Thymus (tissue), 11 donors: ENCODE measurements at regions not wholly inside any gene's neighbourhood (a gene's known extent, or its start where the extent isn't known, plus 50 kb on each side); places are given as distances from the start of the nearest gene placed in this dataset.

Source experiments
- DNase-seq, 9 donors: peaks; one replicate each; pipeline ENCODE4 v3.0.0-alpha.2; 2013; ENCODE audit warnings: low spot score in 9 of 9, low read depth in 6 of 9, missing footprints in 1 of 9
- H3K27ac ChIP-seq, 2 donors: one replicate each; pipeline ENCODE4 v1.5.1; 2013; ENCODE audit warnings: control low read depth in 1 of 2, low read depth in 1 of 2, low read length in 1 of 2, mild to moderate bottlenecking in 1 of 2, moderate library complexity in 1 of 2
- H3K27me3 ChIP-seq, 2 donors: one replicate each; pipeline ENCODE4 v1.5.1; 2013; ENCODE audit warnings: low read length in 1 of 2; ENCODE audit not compliant: control insufficient read depth in 2 of 2, insufficient read depth in 1 of 2
- H3K36me3 ChIP-seq, 2 donors: one replicate each; pipeline ENCODE4 v1.5.1; 2013; ENCODE audit warnings: low read length in 1 of 2, mild to moderate bottlenecking in 1 of 2, moderate library complexity in 1 of 2; ENCODE audit not compliant: control insufficient read depth in 2 of 2, insufficient read depth in 2 of 2
- H3K4me1 ChIP-seq, 2 donors: one replicate each; pipeline ENCODE4 v1.5.1; 2013; ENCODE audit warnings: low read length in 2 of 2; ENCODE audit not compliant: control insufficient read depth in 2 of 2, insufficient read depth in 2 of 2
- H3K4me3 ChIP-seq, 2 donors: one replicate each; pipeline ENCODE4 v1.5.1; 2013; ENCODE audit warnings: low read length in 2 of 2, control low read depth in 1 of 2, mild to moderate bottlenecking in 1 of 2
- H3K9me3 ChIP-seq, 2 donors: one replicate each; pipeline ENCODE4 v1.5.1; 2013; ENCODE audit warnings: low read length in 1 of 2, mild to moderate bottlenecking in 1 of 2; ENCODE audit not compliant: control insufficient read depth in 2 of 2, insufficient read depth in 1 of 2
- WGBS: extraction: QIAGEN DNeasy Blood & Tissue Kit; methylation state at CpG from one replicate; pipeline ENCODE4 v1.1.7; 2013; 5-methylcytosine and 5-hydroxymethylcytosine counted together
- donor health status: healthy.

- Histone ChIP-seq H3K27ac (no peak overlapping the region), H3K4me1 (no peaks in the 10 kb centered on the region), H3K9me3 (no peaks in the 10 kb centered on the region), H3K36me3 (no peaks in the 10 kb centered on the region), H3K27me3 (no peaks in the 10 kb centered on the region), H3K4me3 (no peak overlapping the region)
- WGBS = 95% methylated on average over 3 of the region's 3 CpGs
- no peak for DNase-seq
Measured at GRCh38 chr6:67653561-67653960, 981.5 kb upstream of the ADGRB3 start.

DNA sequence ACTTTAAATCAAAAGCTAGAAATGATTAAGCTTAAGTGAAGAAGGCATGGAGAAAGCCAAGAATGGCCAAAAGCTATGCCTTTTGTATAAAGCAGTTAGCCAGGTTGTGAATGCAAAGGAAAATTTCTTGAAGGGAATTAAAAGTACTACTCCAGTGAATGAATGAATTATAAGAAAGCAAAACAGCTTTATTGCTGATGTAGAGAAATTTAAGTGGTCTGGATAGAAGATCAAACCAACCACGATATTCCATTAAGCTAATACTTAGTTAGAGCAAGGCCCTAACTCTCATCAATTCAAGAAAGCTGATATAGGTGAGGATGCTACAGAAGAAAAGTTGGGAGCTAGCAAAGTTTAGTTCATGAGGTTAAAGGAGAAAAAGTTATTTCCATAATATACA is 988.5 kb upstream of the ADGRB3 start:
- no peak overlapping the region for H3K4me3 ChIP-seq
- DNase-seq = no peak
- H3K4me1 ChIP-seq = no peaks in the 10 kb centered on the region
- no peaks in the 10 kb centered on the region for H3K36me3 ChIP-seq
- 87% methylated on average over 1 of the region's 1 CpG for WGBS
- H3K9me3 ChIP-seq = no peaks in the 10 kb centered on the region
- no peaks in the 10 kb centered on the region for H3K27me3 ChIP-seq
- H3K27ac ChIP-seq = no peak overlapping the region

DNA sequence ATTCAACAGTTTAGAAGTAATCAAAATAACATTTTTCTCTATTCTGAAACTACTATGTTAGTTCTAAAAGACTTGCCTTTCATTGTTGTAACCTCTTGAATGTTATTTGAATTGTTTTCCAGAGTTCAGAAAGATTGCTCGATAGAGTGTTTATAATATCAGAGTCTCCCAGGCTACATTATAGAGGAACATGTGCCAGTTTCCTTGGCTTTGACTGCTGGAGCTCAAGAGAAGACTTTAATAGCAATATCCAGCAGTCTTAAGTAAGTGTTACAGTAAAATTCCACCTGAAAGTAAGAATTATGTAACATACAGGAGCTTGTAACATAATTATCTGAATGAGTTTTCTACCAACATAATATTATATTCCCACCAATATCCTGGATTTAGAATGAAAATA is 991.8 kb upstream of the ADGRB3 start:
- H3K27me3 ChIP-seq = no peaks in the 10 kb centered on the region
- H3K4me3 ChIP-seq = no peak overlapping the region
- WGBS = 87% methylated on average over 1 of the region's 1 CpG
- no peaks in the 10 kb centered on the region for H3K36me3 ChIP-seq
- no peak overlapping the region for H3K27ac ChIP-seq
- H3K4me1 ChIP-seq = no peaks in the 10 kb centered on the region
- no peak for DNase-seq
- H3K9me3 ChIP-seq = no peaks in the 10 kb centered on the region

DNA sequence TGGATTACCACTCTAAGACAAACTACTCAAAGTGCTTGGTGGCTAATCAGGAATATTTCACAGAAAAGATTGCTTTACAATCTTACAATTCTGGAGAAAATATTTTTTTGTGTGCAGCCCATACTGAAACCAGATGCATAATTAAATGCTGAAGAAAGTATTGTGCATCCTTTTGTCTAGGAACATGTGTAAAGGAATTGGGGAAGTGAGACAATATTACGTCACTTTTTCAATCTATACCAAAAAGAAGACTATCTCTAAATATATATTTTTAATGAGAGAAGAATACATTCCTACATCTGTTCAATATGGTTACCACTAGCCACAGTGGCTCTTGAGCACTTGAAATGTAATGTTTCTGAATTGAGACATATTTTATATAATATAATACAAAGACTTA is 992.5 kb upstream of the ADGRB3 start:
- H3K4me3 ChIP-seq = no peak overlapping the region
- H3K9me3 ChIP-seq = no peaks in the 10 kb centered on the region
- no peak for DNase-seq
- H3K27me3 ChIP-seq = no peaks in the 10 kb centered on the region
- no peak overlapping the region for H3K27ac ChIP-seq
- no peaks in the 10 kb centered on the region for H3K36me3 ChIP-seq
- WGBS = 94% methylated on average over 1 of the region's 1 CpG
- H3K4me1 ChIP-seq = no peaks in the 10 kb centered on the region

GRCh38 chr6:67640484-67640883 is 994.6 kb upstream of the ADGRB3 start:
- Histone ChIP-seq H3K4me3 (no peak overlapping the region), H3K4me1 (no peaks in the 10 kb centered on the region), H3K27me3 (no peaks in the 10 kb centered on the region), H3K9me3 (no peaks in the 10 kb centered on the region), H3K36me3 (no peaks in the 10 kb centered on the region), H3K27ac (no peak overlapping the region)
- no peak for DNase-seq

DNA sequence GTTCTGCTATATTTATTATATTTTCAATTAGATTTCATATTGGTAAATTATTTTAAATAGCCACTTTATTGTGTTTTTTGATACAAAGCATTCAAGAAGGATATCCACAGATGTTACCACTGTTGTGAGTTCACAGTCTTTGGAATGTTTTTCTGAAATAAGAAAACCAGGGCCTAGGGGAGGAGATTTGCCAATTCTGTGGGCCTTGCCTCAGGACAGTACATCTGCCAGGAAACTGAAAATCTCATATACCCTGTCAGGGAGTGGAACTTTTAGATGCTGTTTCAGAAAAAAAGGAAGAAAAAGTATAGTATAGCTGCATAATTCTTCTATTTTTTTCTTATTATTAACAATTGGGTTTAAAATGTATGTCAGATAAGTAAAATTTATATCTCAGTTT is 995.9 kb upstream of the ADGRB3 start:
- H3K4me3 ChIP-seq = no peak overlapping the region
- H3K4me1 ChIP-seq = no peaks in the 10 kb centered on the region
- no peak overlapping the region for H3K27ac ChIP-seq
- H3K9me3 ChIP-seq = peaks cover under 1 to 2% of the 10 kb centered on the region in 2 donors
- no peak for DNase-seq
- H3K27me3 ChIP-seq = no peaks in the 10 kb centered on the region
- no peaks in the 10 kb centered on the region for H3K36me3 ChIP-seq

DNA sequence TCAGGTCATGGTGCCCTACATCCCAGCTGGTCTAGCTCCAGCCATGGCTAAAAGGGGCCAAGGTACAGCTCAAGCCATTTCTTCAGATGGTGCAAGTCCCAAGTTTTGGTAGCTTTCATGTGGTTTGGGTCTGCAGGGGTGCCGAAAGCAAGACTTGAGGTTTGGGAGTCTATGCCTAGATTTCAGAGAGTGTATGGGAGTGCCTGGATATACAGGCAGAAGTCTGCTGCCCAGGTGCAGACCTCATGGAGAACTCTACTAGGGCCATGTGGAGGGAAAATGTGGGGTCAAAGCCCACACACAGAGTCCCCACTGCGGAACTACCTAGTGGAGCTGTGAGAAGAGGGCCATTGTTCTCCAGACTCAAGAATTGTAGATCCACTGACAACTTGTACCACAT is 1000.9 kb upstream of the ADGRB3 start:
- no peak overlapping the region for H3K27ac ChIP-seq
- H3K4me3 ChIP-seq = no peak overlapping the region
- no peaks in the 10 kb centered on the region for H3K27me3 ChIP-seq
- H3K4me1 ChIP-seq = no peaks in the 10 kb centered on the region
- 94% methylated on average over 2 of the region's 2 CpGs for WGBS
- peaks cover 2 to 5% of the 10 kb centered on the region in 2 donors for H3K9me3 ChIP-seq
- DNase-seq = no peak
- H3K36me3 ChIP-seq = no peaks in the 10 kb centered on the region

DNA sequence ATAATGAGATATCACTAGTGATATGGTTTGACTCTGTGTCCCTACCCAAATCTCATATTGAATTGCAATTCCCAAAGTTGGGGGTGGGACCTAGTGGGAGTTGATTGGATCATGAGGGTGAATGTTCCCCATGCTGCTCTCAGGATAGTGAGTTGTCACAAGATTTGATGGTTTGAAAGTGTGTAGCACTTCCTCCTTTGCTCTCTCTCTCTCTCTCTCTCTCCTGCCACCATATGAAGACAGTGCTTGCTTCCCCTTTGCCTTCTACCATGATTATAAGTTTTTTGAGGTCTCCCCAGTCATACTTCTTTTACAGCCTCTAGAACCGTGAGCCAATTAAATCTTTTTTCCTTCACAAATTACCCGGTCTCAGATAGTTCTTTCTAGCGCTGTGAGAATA is 1002.0 kb upstream of the ADGRB3 start:
- H3K4me3 ChIP-seq = no peak overlapping the region
- H3K4me1 ChIP-seq = no peaks in the 10 kb centered on the region
- H3K27me3 ChIP-seq = no peaks in the 10 kb centered on the region
- no peaks in the 10 kb centered on the region for H3K36me3 ChIP-seq
- no peak for DNase-seq
- 95% methylated on average over 3 of the region's 3 CpGs for WGBS
- H3K9me3 ChIP-seq = peaks cover 2 to 5% of the 10 kb centered on the region in 2 donors
- no peak overlapping the region for H3K27ac ChIP-seq

DNA sequence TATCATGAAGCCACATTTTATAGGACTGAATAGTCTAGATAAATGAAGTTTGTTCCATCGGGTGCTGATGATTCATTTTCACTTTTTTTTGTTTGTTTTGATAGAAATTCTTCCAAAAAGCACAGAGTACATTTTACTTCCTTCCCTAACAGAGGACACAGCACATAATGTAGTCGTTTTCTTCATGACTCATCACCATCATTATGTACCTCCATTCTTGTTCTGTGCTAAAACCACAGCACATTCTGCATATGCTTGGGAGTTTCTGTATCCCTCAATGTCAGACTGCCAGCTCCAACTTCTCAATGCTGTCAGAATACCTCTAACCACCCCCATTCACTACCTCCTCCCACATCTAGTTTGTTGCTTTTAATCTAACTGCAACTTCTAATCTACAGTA is 1004.9 kb upstream of the ADGRB3 start:
- H3K27ac ChIP-seq = no peak overlapping the region
- WGBS = 51% methylated on average over 2 of the region's 2 CpGs
- H3K27me3 ChIP-seq = no peaks in the 10 kb centered on the region
- no peak for DNase-seq
- H3K9me3 ChIP-seq = peaks cover 2 to 5% of the 10 kb centered on the region in 2 donors
- H3K36me3 ChIP-seq = no peaks in the 10 kb centered on the region
- H3K4me1 ChIP-seq = no peaks in the 10 kb centered on the region
- H3K4me3 ChIP-seq = no peak overlapping the region

DNA sequence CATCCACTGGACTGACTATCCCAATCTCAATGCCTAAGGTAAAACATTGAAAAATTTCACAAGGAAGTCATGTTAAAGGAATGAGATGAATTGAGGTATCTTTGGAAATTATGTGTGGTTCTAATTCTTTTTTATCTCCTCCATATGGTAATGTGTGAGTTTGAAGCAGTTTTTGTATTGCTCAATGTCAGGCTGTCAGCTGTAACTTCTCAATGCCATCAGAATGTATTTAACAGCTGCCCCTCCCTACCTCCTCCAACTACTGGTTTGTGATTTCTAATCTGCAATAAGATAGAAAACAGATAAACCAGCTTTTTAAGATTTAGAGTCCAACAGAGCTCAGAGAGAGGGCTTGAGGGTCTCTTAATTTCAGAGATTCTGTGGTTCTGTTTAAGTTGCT is 1005.8 kb upstream of the ADGRB3 start:
- H3K9me3 ChIP-seq = peaks cover 2 to 4% of the 10 kb centered on the region in 2 donors
- H3K27me3 ChIP-seq = no peaks in the 10 kb centered on the region
- H3K4me3 ChIP-seq = no peak overlapping the region
- no peaks in the 10 kb centered on the region for H3K36me3 ChIP-seq
- H3K4me1 ChIP-seq = no peaks in the 10 kb centered on the region
- H3K27ac ChIP-seq = no peak overlapping the region
- no peak for DNase-seq
